ENCODE measurements at regions not wholly inside any gene's neighbourhood (a gene's known extent, or its start where the extent isn't known, plus 50 kb on each side); places are given as distances from the start of the nearest gene placed in this dataset.
"Not testable (repeated sequence)": the region's sequence is repeated elsewhere in the genome, so short reads cannot be mapped to it uniquely, and the experiment has no call there.

GRCh38 chr3:107470496-107470895 lies 52.3 kb upstream of the BBX start:
- not testable (repeated sequence) for DNase-seq

Measured in NCI-H2107 (cell line).